ENCODE measurements at regions not wholly inside any gene's neighbourhood (a gene's known extent, or its start where the extent isn't known, plus 50 kb on each side); places are given as distances from the start of the nearest gene placed in this dataset.

DNA sequence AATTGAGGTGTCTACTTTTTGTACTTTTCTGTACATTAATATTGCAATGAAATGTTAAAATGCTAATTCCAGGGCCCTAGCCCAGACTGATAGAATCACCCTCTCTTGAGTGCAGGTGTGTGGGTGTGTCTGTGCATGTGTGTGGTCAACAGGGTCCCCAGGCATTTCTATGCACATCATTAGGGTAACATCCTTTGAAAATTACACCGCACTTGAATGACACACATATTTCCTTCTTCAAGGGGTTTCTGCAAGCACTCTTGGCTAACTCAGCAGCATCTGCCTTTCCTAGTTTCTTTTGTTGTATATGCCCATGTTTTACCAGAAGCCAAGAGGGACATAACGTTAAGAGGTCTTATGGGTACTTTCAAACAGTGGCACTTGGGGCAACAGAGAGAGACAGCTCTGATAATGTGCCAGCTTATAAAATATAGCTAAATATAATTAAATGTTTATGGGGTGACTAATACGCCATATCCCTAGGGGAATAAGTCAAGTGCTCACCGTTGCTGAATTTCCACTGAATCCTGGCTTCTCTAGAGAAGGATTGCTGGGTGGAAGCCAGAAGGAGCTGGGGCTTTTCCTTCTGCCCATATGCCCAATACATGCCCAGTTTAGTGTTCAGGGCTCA is 54.5 kb upstream of the LRIG1 start:
- TF ChIP-seq CTCF (IDR thresholded peaks at IDR 0.05 in 8 of 11, conservative IDR thresholded peaks at IDR 0.05 in 3 of 11) (no peak), POLR2A (IDR thresholded peaks at IDR 0.05) (no peak), POLR2AphosphoS5 (IDR thresholded peaks at IDR 0.05) (no peak)

Measured in spleen (tissue), 7 donors.